Fibroblast of skin of left biceps (primary cell): ENCODE measurements at regions not wholly inside any gene's neighbourhood (a gene's known extent, or its start where the extent isn't known, plus 50 kb on each side); places are given as distances from the start of the nearest gene placed in this dataset.
A peak's percentile ranks its signal among the peaks of the same experiment; 100 is the strongest.

Experiments
- DNase-seq, 2 experiments: peaks; one replicate each; pipeline ENCODE4 v3.0.0-alpha.2; 2013; ENCODE audit warnings: low read depth in 2 of 2

DNA sequence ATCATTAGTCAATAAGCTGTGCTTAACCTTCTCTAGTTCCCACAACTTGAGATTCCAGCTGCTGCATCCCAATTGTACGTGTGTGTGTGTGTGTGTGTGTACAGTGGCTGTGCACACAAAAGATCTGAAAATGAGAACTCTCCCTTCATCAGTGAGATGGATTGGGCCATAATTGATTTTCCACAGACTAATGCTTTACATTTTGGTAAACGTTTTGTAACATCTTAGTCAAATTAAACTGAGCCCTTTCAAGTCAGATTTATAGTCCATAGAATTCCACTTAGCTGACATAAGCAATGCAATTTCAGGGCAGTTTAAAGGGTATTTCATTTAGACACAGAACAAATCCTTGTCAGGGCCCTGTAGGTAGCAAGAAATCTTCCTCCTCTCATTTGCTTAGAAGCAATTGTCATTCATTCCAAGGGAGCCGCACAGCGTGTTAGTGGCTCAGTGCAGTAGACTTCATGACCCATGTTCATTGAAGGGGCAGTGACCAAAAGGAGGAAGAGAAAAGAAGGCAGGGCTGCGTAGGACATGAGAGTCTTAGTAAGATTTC is 1123.5 kb upstream of the AUTS2 start:
- DNase-seq, result peak in 1 of 2 experiments; percentile 18

DNA sequence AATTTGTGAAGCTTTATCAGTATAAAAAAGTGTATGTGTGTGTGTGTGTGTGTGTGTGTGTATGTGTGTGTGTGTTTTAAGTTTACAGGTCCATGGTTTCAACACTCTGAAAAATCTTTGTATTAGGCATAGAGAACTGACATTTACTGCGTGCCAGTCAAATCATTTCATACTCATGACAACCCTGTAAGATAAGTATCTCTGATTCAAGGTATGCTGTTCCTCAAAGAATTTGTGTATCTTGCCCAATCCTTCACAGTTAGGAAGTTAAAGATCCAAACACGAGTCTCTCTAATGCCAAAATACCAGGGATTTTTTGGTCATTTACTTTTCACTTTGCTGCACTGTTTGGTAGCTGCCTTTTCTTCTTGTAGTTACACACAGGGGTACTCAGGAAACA is 1121.3 kb upstream of the AUTS2 start:
- no peak for DNase-seq

DNA sequence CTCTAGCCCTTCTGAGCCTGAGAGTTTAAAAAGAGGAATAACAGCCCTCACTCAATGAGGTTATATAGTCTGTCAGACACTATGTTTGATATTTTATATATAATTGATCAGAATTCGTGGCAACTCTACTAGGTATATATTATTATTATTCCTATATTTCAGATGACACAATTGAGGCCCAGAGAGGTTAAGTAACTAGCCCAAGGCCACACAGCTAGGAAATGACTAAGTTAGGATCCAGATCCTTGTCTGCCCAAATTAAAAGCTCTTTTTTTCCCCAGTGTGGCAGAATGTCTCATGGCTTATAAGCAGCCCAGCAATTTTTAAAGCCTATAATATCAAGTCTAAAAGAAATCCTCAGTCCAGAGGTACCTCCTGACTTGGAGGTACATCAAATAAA is 1119.9 kb upstream of the AUTS2 start:
- no peak for DNase-seq

DNA sequence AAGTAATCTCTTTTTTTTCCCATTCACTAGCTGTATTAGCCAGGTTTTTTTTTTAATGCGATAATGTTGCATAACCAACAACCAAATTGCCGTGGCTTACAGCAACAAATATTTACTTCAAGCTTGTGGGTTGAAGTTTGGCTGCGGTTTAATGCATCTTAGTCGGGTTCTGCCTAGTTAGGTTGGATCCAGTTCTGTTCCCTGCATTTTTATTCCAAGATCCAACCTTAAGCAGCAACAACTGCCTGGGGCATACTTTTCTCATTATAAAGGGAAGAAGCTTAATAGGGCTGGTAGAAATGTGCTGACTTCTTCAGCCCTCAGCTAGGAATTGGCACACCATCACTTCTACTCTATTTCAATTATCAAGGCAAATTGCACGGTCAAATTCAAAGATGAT is 1115.5 kb upstream of the AUTS2 start:
- no peak for DNase-seq

DNA sequence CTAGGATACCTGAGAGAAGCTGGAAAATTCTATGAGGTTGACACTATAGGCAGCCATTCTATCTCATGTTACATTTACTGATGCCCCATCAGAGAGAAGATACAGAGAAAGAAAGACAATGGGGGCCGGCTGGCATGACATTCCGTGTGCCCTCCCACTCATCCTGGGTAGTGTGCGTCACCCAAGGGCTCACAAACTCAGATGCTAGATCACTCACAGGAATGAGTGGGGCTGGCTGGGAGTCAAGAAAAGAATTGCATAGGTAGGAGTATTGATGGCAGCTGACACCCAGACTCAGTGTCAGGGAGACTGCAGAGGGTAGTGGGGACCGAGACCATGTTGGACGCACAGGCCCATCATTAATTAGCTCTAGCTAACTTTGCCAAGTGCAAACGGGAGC is 1113.5 kb upstream of the AUTS2 start:
- DNase-seq, result no peak

DNA sequence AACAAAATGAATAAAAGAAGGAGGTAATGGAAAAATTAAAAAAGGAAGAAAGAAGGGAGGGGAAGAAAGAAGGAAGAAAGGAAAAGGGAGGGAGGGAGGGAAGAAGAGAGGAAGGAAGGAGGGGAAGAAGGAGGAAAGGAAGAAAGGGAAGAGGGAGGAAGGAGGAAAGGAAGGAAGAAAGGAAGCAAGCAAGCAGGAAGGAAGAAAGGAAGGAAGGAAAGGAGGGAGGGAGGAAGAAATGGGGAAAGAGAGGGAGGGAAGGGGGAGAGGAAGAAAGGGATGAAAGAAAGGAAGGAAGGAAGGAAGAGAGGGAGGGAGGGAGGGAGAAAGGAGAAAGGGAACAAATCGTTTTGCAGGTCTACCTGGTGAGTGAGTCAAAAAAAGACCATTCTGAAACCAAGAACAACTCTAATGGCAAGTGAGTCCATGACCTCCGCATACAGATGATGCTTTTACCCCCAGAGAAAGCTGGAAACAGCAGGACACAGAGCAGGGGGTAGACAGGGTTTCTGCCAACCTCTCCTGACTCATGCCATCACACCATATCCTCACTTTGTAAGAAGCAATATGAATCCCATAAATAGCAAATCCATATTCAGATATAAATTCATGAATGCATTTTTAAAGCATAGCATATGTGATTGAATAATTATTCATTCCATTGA is 1112.9 kb upstream of the AUTS2 start:
- DNase-seq, result no peak

DNA sequence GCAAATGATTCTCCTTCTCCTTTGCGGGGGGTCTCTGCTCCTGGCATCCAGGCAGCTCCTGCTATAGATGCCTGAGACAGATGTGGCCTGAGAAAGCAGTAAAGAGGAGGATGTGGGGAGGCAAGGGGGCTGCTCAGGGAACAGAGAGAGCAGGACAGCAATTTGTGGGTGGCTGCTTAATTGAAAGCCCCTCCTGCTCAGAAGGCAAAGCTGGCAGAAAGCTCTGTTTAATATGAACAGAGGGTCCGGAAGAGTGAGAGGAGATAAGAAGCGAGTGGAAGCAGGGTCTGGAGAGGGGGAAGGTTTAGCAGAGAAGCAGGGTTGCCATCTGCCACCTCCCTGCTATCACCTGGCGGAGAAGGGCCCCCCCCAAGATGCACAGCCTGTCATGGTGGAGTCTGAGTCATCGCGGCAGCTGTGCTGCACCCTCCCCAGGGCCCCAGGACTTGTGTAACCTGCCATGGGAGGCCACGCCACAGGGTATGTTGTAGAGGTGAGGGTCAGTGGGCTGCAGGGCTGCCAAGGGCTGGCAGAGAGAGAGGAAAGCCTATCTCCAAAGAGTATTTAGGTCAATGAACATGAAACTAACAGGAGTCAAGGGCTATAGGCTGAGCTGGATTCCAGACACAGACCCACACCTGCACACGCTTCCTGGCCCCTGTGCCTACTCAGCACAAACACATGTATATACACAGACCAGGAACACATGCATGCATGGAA is 1109.8 kb upstream of the AUTS2 start:
- DNase-seq, result no peak

DNA sequence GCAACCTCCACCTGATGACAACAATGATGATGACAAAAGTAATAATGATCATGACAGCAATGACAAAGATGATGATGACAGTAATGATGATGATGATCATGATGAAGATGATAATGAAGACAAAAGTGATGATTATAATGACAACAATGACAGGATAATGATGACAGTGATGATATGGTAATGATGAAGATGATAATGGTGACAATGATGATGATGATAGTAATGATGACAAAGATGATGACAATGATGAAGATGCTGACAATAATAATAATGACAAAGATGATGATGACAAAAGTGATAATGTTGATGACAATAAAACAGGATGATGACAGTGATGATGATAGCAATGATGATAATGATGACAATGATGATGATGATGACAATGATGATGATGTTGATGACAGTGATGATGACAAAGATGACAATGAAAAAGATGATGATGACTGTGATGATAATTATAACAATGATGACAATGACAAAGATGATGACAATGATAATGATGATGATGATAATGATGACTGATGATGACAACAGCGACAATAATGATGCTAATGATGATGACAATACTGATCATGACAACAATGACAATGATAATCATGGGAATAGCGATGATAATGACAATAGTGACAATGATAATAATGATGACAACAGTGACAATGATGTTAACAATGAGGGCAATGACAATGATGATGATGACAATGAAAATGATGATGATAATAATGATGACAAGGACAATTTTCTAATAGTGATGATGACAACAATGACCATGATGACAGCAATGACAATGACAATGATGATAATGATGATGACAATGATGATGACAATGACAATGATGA is 1106.5 kb upstream of the AUTS2 start:
- DNase-seq, result no peak

DNA sequence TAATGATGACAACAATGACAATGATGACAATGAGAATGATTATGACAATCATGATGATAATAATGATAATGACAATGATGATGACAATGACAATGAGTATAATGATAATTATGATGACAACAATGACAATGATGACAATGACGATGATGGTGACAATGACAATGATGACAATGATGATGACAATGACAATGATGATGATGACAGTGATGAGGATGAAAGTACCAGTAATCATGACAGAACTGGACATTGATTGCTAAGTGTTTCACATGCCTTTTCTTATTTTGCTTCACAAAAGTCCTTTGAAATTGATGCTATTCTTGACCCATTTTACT is 1106.0 kb upstream of the AUTS2 start:
- no peak for DNase-seq

DNA sequence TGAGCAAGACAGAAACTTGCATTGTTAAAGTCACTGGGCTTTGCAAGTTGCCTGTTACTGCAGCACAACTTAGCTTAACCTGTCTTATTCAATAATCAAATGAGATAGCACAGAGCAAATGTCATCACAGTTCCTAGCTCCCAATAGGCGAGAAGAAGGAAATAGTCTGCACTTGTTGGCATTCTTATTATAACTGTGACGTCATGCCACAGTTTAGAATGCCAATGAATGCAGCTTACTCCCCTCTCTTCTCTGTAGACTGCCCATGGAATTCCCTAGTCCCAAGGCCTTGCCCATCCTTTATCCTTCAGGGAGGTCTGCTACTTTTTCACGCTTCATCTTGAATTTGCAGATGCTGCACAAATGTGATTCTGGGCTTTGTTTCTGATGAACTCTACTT is 1094.9 kb upstream of the AUTS2 start:
- no peak for DNase-seq

DNA sequence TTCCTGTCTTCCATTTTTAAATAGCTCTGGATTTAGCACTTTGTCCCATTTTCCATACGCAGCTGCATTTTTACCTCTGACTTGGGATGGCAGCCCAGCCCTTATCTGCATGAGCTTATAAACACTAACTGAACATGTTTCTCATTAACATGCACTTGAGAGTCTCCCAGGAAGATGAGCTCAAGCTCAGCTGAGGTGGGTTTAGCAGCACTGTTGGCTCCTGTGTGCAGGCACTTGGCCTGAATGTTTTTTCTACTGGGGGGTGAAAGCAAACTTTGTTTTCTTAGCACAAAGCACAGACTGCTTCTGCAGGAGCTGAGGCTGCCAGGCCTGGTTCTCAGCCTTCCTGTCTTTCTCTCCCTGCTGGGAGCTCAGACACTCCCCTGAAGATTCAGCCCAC is 1093.6 kb upstream of the AUTS2 start:
- DNase-seq, result no peak

DNA sequence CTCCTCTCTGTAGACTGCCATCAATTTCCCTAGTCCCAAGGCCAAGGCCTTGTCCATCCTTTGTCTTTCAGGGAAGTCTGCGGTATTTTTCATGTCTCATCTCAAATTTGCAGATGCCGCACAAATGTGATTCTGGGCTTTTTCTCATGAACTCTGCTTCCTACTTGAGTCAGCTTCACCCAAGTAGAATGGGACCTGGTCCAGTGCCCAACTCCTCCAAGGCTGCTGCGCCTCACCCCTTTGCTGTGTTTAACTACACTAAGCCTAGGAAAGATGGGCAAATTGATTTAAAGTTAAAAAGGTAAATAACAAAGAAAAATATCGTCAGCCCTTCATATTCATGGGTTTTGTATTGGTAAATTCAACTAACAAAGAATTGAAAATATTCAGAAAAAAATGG is 1092.6 kb upstream of the AUTS2 start:
- DNase-seq, result no peak

DNA sequence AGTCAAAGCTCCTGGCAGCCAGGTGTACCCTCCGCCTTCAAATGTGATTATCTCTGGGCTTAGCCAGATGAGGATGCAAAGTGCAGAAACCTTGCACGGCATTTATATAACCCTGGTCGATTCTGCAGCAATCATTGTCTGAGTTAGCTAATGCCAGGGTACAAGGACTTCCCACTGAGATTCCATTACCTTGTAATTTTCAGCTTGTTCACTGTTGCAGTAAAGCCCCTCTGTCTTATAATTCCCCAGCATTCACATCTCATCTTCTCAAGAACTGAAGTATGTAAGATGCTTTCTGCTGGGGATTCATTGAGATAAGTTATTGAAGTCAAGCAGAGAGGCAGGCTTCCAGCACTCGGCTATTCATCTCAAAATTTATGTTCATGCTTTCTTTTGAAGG is 1090.6 kb upstream of the AUTS2 start:
- no peak for DNase-seq

DNA sequence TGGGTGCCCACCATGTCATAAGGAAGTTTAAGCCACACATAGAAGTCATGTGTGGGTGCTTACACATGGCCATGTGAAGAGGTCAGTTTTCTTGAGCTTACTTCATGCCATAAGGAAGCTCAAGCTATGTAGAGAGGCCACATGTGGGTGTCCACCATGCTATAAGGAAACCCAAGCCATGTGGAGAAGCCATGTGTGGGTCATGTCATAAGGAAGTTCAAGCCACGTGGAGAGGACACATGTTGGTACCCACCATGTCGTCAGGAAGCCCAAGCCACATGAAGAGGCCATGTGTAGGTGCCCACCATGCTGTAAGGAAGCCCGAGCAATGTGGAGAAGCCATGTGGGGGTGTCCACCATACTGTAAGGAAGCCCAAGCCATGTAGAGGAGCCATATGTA is 1089.2 kb upstream of the AUTS2 start:
- DNase-seq, result no peak

DNA sequence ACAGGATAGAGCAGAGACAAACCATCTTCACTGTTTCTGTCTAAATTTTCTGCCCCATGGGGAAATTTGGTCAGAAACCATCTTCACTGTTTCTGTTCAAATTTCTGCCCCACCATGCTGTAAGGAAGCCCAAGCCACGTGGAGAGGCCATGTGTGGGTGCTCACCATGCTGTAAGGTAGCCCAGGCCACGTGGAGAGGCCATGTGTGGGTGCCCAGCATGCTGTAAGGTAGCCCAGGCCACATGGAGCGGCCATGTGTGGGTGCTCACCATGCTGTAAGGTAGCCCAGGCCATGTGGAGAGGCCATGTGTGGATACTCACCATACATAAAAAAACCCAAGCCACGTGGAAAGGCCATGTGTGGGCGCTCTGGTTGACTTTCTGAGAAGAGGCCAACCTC is 1088.7 kb upstream of the AUTS2 start:
- no peak for DNase-seq

DNA sequence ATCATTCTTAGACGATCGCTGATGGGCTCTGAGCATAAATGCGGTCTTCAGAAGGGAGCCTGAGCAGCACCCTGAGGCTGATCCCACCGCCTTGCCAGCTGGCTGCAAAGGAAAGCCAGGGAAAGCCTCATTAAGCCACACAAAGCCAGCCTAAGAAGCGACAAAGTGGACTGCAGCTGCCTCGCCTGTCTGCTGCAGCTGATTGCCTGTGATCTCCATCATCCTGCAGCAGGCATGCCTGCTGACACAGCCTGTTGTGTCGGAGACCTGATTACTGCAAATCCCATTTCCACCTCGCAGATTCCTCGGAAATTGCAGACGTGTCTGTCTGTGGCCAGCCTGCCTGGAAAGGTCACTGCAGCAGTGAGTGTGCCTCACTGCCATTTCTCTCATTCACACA is 1087.0 kb upstream of the AUTS2 start:
- DNase-seq, result no peak

DNA sequence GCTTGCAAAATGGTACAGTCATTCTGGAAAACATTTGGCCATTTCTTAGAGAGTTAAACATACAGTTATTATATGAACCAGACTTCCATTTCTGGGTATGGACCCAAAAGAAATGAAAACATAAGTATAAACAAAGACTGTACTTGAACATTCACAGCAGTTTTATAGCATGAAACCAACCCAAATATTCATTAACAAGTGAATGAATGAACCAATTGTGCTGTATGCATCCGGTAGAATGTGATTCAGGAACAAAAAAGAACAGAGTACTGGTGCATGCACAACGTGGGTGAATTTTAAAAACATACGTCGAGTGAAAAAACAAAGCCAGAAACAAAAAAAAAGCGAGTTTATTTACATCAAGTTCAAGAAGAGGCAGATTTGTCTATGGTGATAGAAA is 1085.8 kb upstream of the AUTS2 start:
- DNase-seq, result no peak

DNA sequence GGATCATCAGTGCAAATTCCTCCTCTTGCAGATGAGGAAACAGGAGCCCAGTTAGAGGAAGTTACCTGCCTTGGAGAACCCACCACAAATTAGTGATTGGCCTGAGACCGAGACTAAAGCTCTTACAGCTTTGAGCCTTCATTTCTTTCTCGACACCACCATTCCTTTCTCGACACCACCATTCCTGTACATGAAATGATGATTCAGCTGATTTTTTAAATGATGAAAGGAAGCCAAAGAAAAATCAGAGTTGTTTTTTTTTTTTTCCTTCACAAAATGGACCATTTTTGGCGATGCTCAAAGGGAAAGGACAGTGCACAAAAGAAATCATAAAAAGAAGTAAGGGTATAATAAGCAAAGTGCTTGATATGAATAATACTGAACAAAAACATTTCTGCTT is 1080.2 kb upstream of the AUTS2 start:
- no peak for DNase-seq

DNA sequence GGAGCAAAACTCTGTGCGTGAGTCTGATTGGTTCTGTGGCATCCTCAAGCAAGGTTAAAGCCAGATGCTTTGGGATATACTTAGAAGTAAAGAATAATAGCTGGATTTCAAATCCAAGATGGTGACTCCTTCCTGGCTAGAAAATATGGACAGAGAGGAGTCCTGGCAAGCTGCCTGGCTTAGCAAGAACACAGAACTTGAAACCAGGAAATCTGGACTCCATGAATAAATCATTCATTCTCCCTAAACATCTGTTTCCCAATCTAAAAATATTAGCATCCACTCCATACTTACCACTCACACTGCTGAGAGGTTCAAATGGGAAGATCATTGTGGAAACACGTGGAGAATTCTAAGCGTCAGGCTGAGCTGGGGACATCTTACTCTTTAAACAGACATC is 1074.1 kb upstream of the AUTS2 start:
- peak in 1 of 2 experiments; percentile 4 for DNase-seq

DNA sequence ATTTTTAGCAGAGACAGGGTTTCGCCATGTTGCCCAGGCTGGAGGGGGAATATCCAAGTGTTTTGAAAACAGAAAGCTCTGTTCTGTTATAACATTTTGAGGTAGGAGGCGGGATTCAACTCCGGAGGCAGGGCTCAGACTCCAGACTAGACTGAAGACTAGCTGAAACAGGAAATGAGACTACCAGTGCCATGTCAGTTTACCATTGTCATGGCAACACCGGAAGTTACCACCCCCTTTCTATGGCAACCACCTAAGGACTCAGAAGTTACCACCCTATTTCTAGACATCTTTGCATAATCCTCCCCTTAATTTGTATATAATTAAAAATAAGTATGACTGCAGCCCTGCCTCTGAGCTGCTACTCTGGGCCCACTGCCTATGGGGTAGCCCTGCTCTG is 1069.1 kb upstream of the AUTS2 start:
- DNase-seq, result no peak

DNA sequence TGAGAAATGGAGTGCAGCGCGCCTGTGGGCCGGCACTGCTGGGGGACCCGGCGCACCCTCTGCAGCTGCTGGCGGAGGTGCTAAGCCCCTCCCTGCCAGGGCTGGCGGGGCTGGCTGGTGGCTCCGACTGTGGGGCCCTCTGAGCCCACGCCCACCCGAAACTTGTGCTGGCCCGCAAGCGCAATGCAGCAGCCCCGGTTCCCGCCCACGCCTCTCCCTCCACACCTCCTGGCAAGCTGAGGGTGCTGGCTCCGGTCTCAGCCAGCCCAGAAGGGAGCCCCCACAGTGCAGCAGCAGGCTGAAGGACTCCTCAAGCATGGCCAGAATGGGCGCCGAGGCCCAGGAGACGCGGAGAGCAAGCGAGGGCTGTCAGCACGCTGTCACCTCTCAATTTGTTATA is 1063.0 kb upstream of the AUTS2 start:
- no peak for DNase-seq

DNA sequence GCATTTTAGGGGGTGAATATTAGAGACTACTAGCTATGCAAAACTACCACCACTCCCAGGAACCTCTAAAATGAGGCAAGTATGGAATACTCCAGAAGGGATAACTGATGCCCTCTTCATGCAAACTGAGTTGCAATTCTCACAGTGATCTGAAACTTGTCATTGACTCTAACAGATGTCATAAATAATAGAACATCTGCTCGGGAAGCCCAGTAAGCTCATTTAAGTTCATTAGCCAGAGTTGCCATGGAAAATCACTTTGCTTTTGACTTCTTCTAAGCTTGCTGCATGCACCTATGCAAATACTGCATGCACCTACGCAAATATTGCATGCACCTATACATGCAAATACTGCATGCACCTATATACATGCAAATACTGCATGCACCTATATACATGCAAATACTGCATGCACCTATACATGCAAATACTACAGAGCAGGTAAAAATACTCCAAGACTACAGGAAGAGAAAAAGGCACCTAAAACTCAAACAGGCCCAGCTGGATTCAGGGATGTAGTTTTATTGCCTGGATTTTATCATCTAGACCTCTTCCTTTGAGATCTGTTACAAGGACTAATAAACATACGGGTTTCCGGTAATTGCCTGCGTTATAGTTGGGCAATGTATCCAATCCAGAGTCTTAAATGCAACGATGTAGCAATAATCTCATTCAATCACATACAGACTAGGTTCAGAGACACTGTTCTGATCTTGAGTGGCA is 1061.1 kb upstream of the AUTS2 start:
- no peak for DNase-seq
